GM13976 (cell line): ENCODE measurements at regions not wholly inside any gene's neighbourhood (a gene's known extent, or its start where the extent isn't known, plus 50 kb on each side); places are given as distances from the start of the nearest gene placed in this dataset.
"Not testable (repeated sequence)": the region's sequence is repeated elsewhere in the genome, so short reads cannot be mapped to it uniquely, and the experiment has no call there.

Source experiments
- DNase-seq: peaks from one replicate; pipeline ENCODE4 v3.0.0; 2012; ENCODE audit warnings: low spot score
- CTCF ChIP-seq: IDR thresholded peaks from 2 replicates; pipeline ENCODE4 v1.5.1; 2012; ENCODE audit warnings: borderline replicate concordance, mild to moderate bottlenecking; ENCODE audit not compliant: insufficient read depth; ENCODE audit errors: extremely low read depth, missing control alignments, control extremely low read depth
- in situ Hi-C: fragments of 300-500 bp; cut with MboI; formaldehyde crosslinking; loops from one replicate; pipeline ENCODE4 v1.12.0; 2022; ENCODE audit warnings: low sequenced_read_pairs, mixed read lengths, inconsistent platforms; ENCODE audit not compliant: unreplicated experiment

- in situ Hi-C loops: no loop called here
- DNase-seq: no peak
- TF ChIP-seq CTCF: no peak
Measured at GRCh38 chr11:16512198-16512898, 156.0 kb upstream of the SOX6 start.

GRCh38 chr11:16511116-16512114 is 155.1 kb upstream of the SOX6 start:
- in situ Hi-C loops: no loop called here
- no peak for TF ChIP-seq CTCF
- DNase-seq: no peak

GRCh38 chr11:16505481-16505880 is 149.1 kb upstream of the SOX6 start:
- in situ Hi-C loops: no loop called here
- no peak for TF ChIP-seq CTCF
- DNase-seq: no peak

- DNase-seq, in situ Hi-C loops: not testable (repeated sequence)
Measured at GRCh38 chr11:16503891-16504290, 147.5 kb upstream of the SOX6 start.

GRCh38 chr11:16494918-16495691 is 138.8 kb upstream of the SOX6 start:
- no peak for TF ChIP-seq CTCF
- DNase-seq: no peak
- in situ Hi-C loops: no loop called here

GRCh38 chr11:16484434-16484833 is 128.1 kb upstream of the SOX6 start:
- DNase-seq: no peak
- TF ChIP-seq CTCF: no peak
- in situ Hi-C loops: no loop called here
